ENCODE measurements at regions not wholly inside any gene's neighbourhood (a gene's known extent, or its start where the extent isn't known, plus 50 kb on each side); places are given as distances from the start of the nearest gene placed in this dataset.

DNA sequence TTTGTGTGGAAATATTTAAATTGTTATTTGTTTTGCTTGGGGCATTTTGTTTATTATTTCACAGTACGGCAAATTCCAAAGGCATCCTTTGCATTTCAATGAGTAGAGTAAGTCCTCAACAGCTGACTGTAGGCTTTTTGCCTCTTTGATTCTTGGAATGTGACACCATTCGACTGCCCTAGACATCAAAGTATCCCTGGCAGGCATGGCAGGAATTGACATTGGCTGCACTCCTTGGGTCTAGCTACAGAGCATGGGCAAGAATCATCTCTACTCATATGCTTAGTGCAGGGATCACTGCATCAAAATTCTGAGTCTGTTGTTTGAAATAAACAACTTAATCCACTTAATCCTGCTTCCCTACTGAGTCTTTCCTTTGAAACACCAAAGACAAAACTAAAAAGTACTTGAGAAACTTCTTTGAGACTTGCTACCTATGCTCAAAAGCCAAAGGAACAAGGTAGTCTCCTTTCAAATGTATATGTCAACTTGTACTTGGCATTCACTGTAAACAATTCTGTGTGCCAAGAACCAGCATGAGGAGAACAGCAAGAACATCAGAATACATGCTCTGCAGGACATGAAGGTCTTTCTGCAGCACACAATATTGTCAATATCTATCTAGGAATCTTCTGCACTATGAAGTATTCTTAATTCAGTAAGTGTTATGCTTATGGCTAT lies 1569.0 kb upstream of the FLRT2 start:
- no peak for DNase-seq
- Histone ChIP-seq H3K9me3 (ENCODE audit: control insufficient read depth in 2 of 3, insufficient read depth in 1 of 3, low read length in 3 of 3) (no peaks in the 10 kb centered on the region), H3K4me1 (ENCODE audit: control insufficient read depth in 2 of 3, insufficient read depth in 2 of 3, low read depth in 1 of 3, low read length in 3 of 3) (no peaks in the 10 kb centered on the region), H3K4me3 (ENCODE audit: low read length in 3 of 3) (no peak overlapping the region), H3K9ac (ENCODE audit: low read length in 3 of 3) (no peak overlapping the region), H3K27ac (ENCODE audit: low read depth in 2 of 2, low read length in 2 of 2) (no peak overlapping the region), H3K27me3 (ENCODE audit: control insufficient read depth, insufficient read depth, low read length) (no peaks in the 10 kb centered on the region), H3K36me3 (ENCODE audit: control insufficient read depth in 2 of 3, insufficient read depth in 3 of 3, low read length in 3 of 3) (no peaks in the 10 kb centered on the region)
- TF ChIP-seq, protein P1, sequence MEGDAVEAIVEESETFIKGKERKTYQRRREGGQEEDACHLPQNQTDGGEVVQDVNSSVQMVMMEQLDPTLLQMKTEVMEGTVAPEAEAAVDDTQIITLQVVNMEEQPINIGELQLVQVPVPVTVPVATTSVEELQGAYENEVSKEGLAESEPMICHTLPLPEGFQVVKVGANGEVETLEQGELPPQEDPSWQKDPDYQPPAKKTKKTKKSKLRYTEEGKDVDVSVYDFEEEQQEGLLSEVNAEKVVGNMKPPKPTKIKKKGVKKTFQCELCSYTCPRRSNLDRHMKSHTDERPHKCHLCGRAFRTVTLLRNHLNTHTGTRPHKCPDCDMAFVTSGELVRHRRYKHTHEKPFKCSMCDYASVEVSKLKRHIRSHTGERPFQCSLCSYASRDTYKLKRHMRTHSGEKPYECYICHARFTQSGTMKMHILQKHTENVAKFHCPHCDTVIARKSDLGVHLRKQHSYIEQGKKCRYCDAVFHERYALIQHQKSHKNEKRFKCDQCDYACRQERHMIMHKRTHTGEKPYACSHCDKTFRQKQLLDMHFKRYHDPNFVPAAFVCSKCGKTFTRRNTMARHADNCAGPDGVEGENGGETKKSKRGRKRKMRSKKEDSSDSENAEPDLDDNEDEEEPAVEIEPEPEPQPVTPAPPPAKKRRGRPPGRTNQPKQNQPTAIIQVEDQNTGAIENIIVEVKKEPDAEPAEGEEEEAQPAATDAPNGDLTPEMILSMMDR (IDR thresholded peaks at IDR 0.05; ENCODE audit: borderline replicate concordance, extremely low read depth, insufficient read depth): no peak
- FAIRE-seq: no peak
- intact Hi-C loops (cut with DNase I): no loop called here

DNA sequence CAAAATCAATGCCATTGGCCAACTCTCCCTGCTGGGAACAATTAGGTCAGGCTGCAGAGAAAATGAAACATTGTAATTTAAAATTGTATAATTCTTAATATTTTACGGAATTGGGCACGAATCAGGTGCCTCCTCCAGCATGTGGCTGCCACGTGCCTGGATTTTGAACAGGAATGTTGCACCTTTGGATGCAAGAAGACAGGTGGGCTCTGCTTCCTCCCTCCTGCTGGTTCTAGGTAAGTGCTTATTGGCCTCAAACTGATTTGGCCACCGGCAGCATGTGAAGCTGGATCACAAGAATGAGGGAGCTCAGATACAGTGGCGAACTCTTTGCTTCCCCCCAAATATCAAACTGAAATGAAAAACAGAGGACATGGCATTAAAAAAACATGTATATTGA lies 1559.9 kb upstream of the FLRT2 start:
- no peaks in the 10 kb centered on the region for H3K4me1 ChIP-seq (ENCODE audit: control insufficient read depth in 2 of 3, insufficient read depth in 2 of 3, low read depth in 1 of 3, low read length in 3 of 3)
- H3K36me3 ChIP-seq (ENCODE audit: control insufficient read depth in 2 of 3, insufficient read depth in 3 of 3, low read length in 3 of 3): no peaks in the 10 kb centered on the region
- FAIRE-seq (no peak), DNase-seq (no peak)
- no peak overlapping the region for H3K27ac ChIP-seq (ENCODE audit: low read depth in 2 of 2, low read length in 2 of 2)
- no peaks in the 10 kb centered on the region for H3K27me3 ChIP-seq (ENCODE audit: control insufficient read depth, insufficient read depth, low read length)
- peaks cover 0 to 2% (median 0%) of the 10 kb centered on the region in 3 donors for H3K9me3 ChIP-seq (ENCODE audit: control insufficient read depth in 2 of 3, insufficient read depth in 1 of 3, low read length in 3 of 3)
- TF ChIP-seq, protein P1 (IDR thresholded peaks at IDR 0.05; ENCODE audit: borderline replicate concordance, extremely low read depth, insufficient read depth): no peak
- no peak overlapping the region for H3K4me3 ChIP-seq (ENCODE audit: low read length in 3 of 3)
- intact Hi-C loops (cut with DNase I): no loop called here
- H3K9ac ChIP-seq (ENCODE audit: low read length in 3 of 3): no peak overlapping the region

DNA sequence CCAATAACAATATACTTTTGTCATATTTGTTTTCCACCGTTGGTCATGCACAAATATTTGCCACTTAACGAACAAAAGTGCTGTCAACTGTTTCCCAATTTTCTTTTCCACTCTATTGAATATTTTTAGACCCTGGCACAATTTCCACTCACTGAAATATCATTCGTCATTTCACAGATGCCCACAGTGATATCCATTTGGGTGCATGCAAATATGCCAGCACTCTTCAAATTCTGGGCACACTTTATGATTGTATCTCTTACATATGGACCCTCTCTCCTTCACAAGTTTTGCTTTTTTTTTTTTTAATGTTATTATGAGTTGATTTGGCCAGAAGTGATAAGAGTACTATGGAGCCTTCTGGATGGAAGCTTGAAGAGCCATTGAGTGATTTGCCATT lies 1557.3 kb upstream of the FLRT2 start:
- intact Hi-C loops (cut with DNase I): no loop called here
- Histone ChIP-seq H3K27ac (ENCODE audit: low read depth in 2 of 2, low read length in 2 of 2) (no peak overlapping the region), H3K27me3 (ENCODE audit: control insufficient read depth, insufficient read depth, low read length) (no peaks in the 10 kb centered on the region), H3K9me3 (ENCODE audit: control insufficient read depth in 2 of 3, insufficient read depth in 1 of 3, low read length in 3 of 3) (no peaks in the 10 kb centered on the region), H3K36me3 (ENCODE audit: control insufficient read depth in 2 of 3, insufficient read depth in 3 of 3, low read length in 3 of 3) (no peaks in the 10 kb centered on the region), H3K4me1 (ENCODE audit: control insufficient read depth in 2 of 3, insufficient read depth in 2 of 3, low read depth in 1 of 3, low read length in 3 of 3) (peaks cover 0 to 4% (median 3%) of the 10 kb centered on the region in 3 donors), H3K4me3 (ENCODE audit: low read length in 3 of 3) (no peak overlapping the region), H3K9ac (ENCODE audit: low read length in 3 of 3) (no peak overlapping the region)
- TF ChIP-seq, protein P1 (IDR thresholded peaks at IDR 0.05; ENCODE audit: borderline replicate concordance, extremely low read depth, insufficient read depth): no peak
- no peak for DNase-seq
- no peak for FAIRE-seq

All from kidney (tissue), 13 donors.